GM23248 (cell line): ENCODE measurements at regions not wholly inside any gene's neighbourhood (a gene's known extent, or its start where the extent isn't known, plus 50 kb on each side); places are given as distances from the start of the nearest gene placed in this dataset.

Experiments used
- EZH2 ChIP-seq: fragments of 200-600 bp; sonication (generic); IDR thresholded peaks from 2 replicates; pipeline ENCODE4 v1.6.1; 2018; ENCODE audit warnings: antibody characterized with exemption, mild to moderate bottlenecking; ENCODE audit not compliant: insufficient read depth, poor library complexity, severe bottlenecking
- EZH2phosphoT487 ChIP-seq: fragments of 200-600 bp; sonication (generic); IDR thresholded peaks from 2 replicates; pipeline ENCODE4 v1.6.1; 2018; ENCODE audit warnings: antibody characterized with exemption, moderate library complexity, mild to moderate bottlenecking, low read depth; ENCODE audit not compliant: insufficient read depth

DNA sequence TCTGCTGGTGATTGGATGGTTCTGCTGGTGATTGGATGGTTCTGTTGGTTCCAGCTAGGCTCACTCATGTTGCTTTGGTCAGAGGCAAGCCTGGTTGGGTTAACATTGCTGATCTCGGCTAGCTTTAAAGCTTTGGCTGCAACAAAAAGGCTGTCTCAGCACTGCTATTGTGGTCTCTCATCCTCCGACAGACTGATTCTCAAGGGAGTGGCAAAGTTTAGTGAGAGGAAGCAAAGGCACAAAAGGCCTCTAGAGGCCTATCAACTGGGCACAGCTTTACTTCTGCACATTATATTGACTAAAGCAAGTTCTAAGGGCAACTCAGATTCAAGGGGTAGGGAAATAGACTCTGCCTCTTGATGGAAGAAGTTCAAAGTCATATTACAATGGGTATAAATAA lies 84.7 kb upstream of the LGR5 start:
- TF ChIP-seq EZH2: no peak
- no peak for TF ChIP-seq EZH2phosphoT487
